ENCODE measurements at regions not wholly inside any gene's neighbourhood (a gene's known extent, or its start where the extent isn't known, plus 50 kb on each side); places are given as distances from the start of the nearest gene placed in this dataset.

- ChIA-PET CTCF (no interaction called here), POLR2A (no interaction called here)
- no peaks in the 10 kb centered on the region for H3K27me3 ChIP-seq (ENCODE audit: control insufficient read depth, insufficient read depth, low read length)
- TF ChIP-seq CTCF (IDR thresholded peaks at IDR 0.05; ENCODE audit: low read depth, low read length): no peak
- H3K9me3 ChIP-seq (ENCODE audit: control insufficient read depth, insufficient read depth, low read length): no peaks in the 10 kb centered on the region
- DNase-seq (ENCODE audit: low read depth, low spot score): no peak
- no peak overlapping the region for H3K4me3 ChIP-seq (ENCODE audit: low read depth, low read length)
- H3K27ac ChIP-seq (ENCODE audit: low read depth, low read length): no peak overlapping the region
Measured at GRCh38 chr4:151994429-151994828, 233.6 kb upstream of the GATB start.

GRCh38 chr4:151993521-151993920 is 232.7 kb upstream of the GATB start:
- no peaks in the 10 kb centered on the region for H3K27me3 ChIP-seq (ENCODE audit: control insufficient read depth, insufficient read depth, low read length)
- no peak overlapping the region for H3K4me3 ChIP-seq (ENCODE audit: low read depth, low read length)
- no peak overlapping the region for H3K27ac ChIP-seq (ENCODE audit: low read depth, low read length)
- no peak for DNase-seq (ENCODE audit: low read depth, low spot score)
- no peaks in the 10 kb centered on the region for H3K9me3 ChIP-seq (ENCODE audit: control insufficient read depth, insufficient read depth, low read length)
- TF ChIP-seq CTCF (IDR thresholded peaks at IDR 0.05; ENCODE audit: low read depth, low read length): no peak
- ChIA-PET CTCF (no interaction called here), POLR2A (no interaction called here)

DNA sequence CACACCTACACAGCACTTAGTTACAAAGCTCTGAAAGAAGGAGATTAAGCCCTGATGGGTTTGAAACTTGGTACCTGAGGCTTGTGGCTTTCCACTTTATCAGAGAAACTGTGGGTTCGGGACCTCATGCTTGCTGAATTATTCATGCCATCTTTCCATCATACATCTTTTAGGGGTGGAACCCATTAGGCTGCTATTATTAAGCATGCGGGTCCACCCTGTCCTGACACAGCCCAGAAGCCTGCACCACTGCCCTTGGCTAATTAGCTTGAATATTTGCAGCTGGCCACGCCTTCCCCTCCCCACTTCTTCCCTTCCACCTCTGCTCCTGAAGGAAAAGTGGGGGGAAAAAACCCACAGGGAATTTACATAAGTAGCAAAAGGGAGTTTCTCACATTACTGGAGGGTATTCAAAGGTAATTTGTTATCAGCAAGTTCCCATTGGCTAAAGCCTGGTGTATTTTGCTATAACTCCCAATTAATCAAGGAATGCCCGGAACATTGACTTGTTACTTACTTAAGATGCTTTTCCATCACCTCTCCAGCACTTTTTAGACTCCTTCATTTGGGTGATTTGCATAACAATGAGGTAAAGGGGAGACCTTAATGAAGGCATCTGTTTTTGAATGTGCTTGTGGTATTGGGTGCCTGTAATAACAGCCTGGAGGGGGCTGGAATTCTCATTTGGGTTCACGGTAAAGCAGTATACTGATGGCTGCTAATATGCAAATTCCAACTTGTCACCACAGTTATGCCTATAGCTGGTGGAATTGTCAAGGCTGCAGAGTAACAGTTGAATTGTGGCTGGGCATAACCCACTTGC is 231.7 kb upstream of the GATB start:
- ChIA-PET CTCF (no interaction called here), POLR2A (no interaction called here)
- Histone ChIP-seq H3K27me3 (ENCODE audit: control insufficient read depth, insufficient read depth, low read length) (no peaks in the 10 kb centered on the region), H3K4me3 (ENCODE audit: low read depth, low read length) (no peak overlapping the region), H3K27ac (ENCODE audit: low read depth, low read length) (no peak overlapping the region), H3K9me3 (ENCODE audit: control insufficient read depth, insufficient read depth, low read length) (no peaks in the 10 kb centered on the region)
- no peak for TF ChIP-seq CTCF (IDR thresholded peaks at IDR 0.05; ENCODE audit: low read depth, low read length)
- no peak for DNase-seq (ENCODE audit: low read depth, low spot score)

DNA sequence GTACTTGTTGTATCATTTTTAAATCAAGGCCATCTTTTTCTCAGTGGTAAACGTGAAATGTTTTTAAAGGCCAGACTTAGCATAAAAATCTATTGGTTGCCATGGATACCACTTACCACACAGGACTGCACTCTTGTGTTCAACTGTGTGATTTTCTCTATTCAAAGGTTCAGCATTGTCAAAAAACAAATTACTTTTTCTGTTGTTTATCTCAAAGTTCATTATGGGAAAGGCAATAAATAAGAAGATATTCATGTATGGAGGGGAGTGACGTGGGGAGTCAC is 231.0 kb upstream of the GATB start:
- TF ChIP-seq CTCF (IDR thresholded peaks at IDR 0.05; ENCODE audit: low read depth, low read length): no peak
- Histone ChIP-seq H3K27ac (ENCODE audit: low read depth, low read length) (no peak overlapping the region), H3K27me3 (ENCODE audit: control insufficient read depth, insufficient read depth, low read length) (no peaks in the 10 kb centered on the region), H3K4me3 (ENCODE audit: low read depth, low read length) (no peak overlapping the region), H3K9me3 (ENCODE audit: control insufficient read depth, insufficient read depth, low read length) (no peaks in the 10 kb centered on the region)
- ChIA-PET CTCF (no interaction called here), POLR2A (no interaction called here)
- no peak for DNase-seq (ENCODE audit: low read depth, low spot score)

- Histone ChIP-seq H3K27ac (ENCODE audit: low read depth, low read length) (no peak overlapping the region), H3K4me3 (ENCODE audit: low read depth, low read length) (no peak overlapping the region), H3K9me3 (ENCODE audit: control insufficient read depth, insufficient read depth, low read length) (no peaks in the 10 kb centered on the region), H3K27me3 (ENCODE audit: control insufficient read depth, insufficient read depth, low read length) (no peaks in the 10 kb centered on the region)
- TF ChIP-seq CTCF (IDR thresholded peaks at IDR 0.05; ENCODE audit: low read depth, low read length): no peak
- no peak for DNase-seq (ENCODE audit: low read depth, low spot score)
- POLR2A ChIA-PET: no interaction called here
- CTCF ChIA-PET: no interaction called here
Measured at GRCh38 chr4:151991001-151991883, 230.4 kb upstream of the GATB start.

Measured in AG04450 (cell line).